GM13977 (cell line): ENCODE measurements at regions not wholly inside any gene's neighbourhood (a gene's known extent, or its start where the extent isn't known, plus 50 kb on each side); places are given as distances from the start of the nearest gene placed in this dataset.

Experiments used
- DNase-seq: peaks from one replicate; pipeline ENCODE4 v3.0.0; 2012; ENCODE audit warnings: low spot score
- CTCF ChIP-seq: IDR thresholded peaks from 2 replicates; pipeline ENCODE4 v1.5.1; 2012; ENCODE audit warnings: mild to moderate bottlenecking, control low read depth; ENCODE audit not compliant: insufficient read depth; ENCODE audit errors: extremely low read depth, missing control alignments
- in situ Hi-C: fragments of 300-500 bp; cut with MboI; formaldehyde crosslinking; loops from one replicate; pipeline ENCODE4 v1.12.0; 2022; ENCODE audit warnings: low sequenced_read_pairs, low pct_unique_long_range_greater_than_20kb, mixed read lengths, inconsistent platforms; ENCODE audit not compliant: unreplicated experiment

GRCh38 chr1:5704561-5705514 is 287.4 kb downstream of the NPHP4 start:
- no peak for TF ChIP-seq CTCF
- in situ Hi-C loops: no loop called here
- DNase-seq: no peak

DNA sequence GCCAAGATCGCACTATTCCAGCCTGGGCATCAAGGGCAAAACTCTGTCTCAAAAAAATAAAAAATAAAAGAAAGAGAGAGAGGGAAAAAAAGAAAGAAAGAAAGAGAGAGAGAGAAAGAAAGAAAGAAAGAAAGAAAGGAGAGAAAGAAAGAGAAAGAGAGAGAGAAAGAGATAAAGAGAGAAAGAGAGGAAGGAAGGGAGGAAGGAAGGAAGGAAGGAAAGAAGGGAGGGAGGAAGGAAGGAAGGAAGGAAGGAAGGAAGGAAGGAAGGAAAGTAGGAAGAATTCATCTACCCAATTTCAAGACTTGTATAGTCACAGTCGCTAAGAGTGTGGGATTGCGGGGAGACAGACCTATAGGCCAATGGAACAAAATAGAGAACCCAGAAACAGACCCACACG is 290.6 kb downstream of the NPHP4 start:
- DNase-seq: no peak
- no peak for TF ChIP-seq CTCF
- in situ Hi-C loops: no loop called here

DNA sequence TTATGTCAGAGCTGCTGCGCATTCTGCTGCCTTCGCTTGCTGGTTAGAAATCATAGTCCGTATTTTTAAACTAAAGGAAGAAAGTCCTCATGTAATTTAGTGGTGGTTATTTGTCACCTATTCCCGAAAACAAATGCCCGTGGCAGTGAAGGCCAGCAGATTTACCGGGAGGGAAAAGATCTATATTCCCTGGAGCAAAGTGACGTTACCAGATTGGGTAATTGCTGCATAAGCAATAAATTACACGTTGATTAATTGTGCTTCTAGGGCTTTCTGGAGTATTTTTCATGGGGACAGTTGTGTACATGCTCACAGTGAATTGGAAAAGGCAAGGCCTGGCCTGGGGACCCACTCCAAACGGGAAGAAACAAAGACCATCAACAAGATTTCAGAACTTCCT is 298.7 kb downstream of the NPHP4 start:
- DNase-seq: no peak
- TF ChIP-seq CTCF: no peak
- in situ Hi-C loops: no loop called here

GRCh38 chr1:5692664-5693063 is 299.6 kb downstream of the NPHP4 start:
- in situ Hi-C loops: no loop called here
- TF ChIP-seq CTCF: no peak
- DNase-seq: no peak

GRCh38 chr1:5691795-5692509 is 300.3 kb downstream of the NPHP4 start:
- in situ Hi-C loops: no loop called here
- no peak for DNase-seq
- TF ChIP-seq CTCF: no peak

- in situ Hi-C loops: no loop called here
- no peak for DNase-seq
- no peak for TF ChIP-seq CTCF
These were observed 301.3 kb downstream of the NPHP4 start for GRCh38 chr1:5690898-5691297.
